A549 (cell line): ENCODE measurements at regions not wholly inside any gene's neighbourhood (a gene's known extent, or its start where the extent isn't known, plus 50 kb on each side); places are given as distances from the start of the nearest gene placed in this dataset.

ENCODE experiments used
- ATAC-seq, 2 experiments: fragments of 200-7000 bp in 1 of 2; fragments of >200 bp in 1 of 2; cut with Nextera tagmentation in 1 of 2; cut with Tn5 transposase in 1 of 2; 3 replicates each; pipeline versions ENCODE4 v1.8.0 to v1.9.1; 2018 to 2020; ENCODE audit warnings: mild to moderate bottlenecking in 1 of 2, moderate library complexity in 1 of 2
- CTCF ChIA-PET: fragments of 300-600 bp; sonication (Branson Sonifier 250); formaldehyde crosslinking; extraction: SDS; loops from one replicate; lab custom pipeline; 2021; ENCODE audit warnings: antibody characterized with exemption, inconsistent platforms; lab: Yijun Ruan, JAX
- POLR2A ChIA-PET: fragments of 350-600 bp; formaldehyde crosslinking; extraction: SDS; loops from one replicate; lab custom pipeline; 2021; ENCODE audit warnings: antibody characterized with exemption, inconsistent platforms; lab: Yijun Ruan, JAX
- DNase-seq, 2 experiments: peaks; one replicate each; pipeline versions ENCODE4 v3.0.0 to v3.0.0-alpha.2; 2011 to 2016; ENCODE audit warnings: low read depth in 1 of 2, low spot score in 1 of 2
- FAIRE-seq: peaks from 2 replicates; lab custom pipeline; 2011; peaks lifted over from hg19 to GRCh38; lab: Jason Lieb, UNC
- H3K27ac ChIP-seq, 2 experiments: fragments of >200 bp; sonication (Bioruptor Twin); formaldehyde crosslinking; 3 replicates each; pipeline ENCODE4 v1.5.1; 2016 to 2017
- H3K4me1 ChIP-seq: fragments of >200 bp; sonication (Bioruptor Twin); formaldehyde crosslinking; 3 replicates; pipeline ENCODE4 v1.6.1; 2016
- H3K4me2 ChIP-seq: fragments of >200 bp; sonication (Bioruptor Twin); formaldehyde crosslinking; 3 replicates; pipeline ENCODE4 v1.6.1; 2016
- H3K4me3 ChIP-seq: fragments of >200 bp; sonication (Bioruptor Twin); formaldehyde crosslinking; 3 replicates; pipeline ENCODE4 v1.5.1; 2016
- H3K9me3 ChIP-seq: fragments of >200 bp; sonication (Bioruptor Twin); formaldehyde crosslinking; 3 replicates; pipeline ENCODE4 v1.6.1; 2016
- BHLHE40 ChIP-seq: IDR thresholded peaks from 2 replicates; pipeline ENCODE4 v1.6.1; 2012; ENCODE audit warnings: low read depth, low read length, inconsistent platforms
- CBX2 ChIP-seq: fragments of 200-600 bp; sonication (generic); IDR thresholded peaks from 2 replicates; pipeline ENCODE4 v1.6.1; 2016; ENCODE audit warnings: low read depth, mild to moderate bottlenecking, borderline replicate concordance
- CBX8 ChIP-seq: fragments of 200-600 bp; sonication (generic); IDR thresholded peaks from 2 replicates; pipeline ENCODE4 v1.6.1; 2016
- EHF ChIP-seq: fragments of 250-450 bp; sonication (Bioruptor Pico); IDR thresholded peaks from 2 replicates; pipeline ENCODE4 v1.5.0; 2020; ENCODE audit warnings: mild to moderate bottlenecking
- HEYL ChIP-seq: fragments of 250-450 bp; sonication (Bioruptor Pico); IDR thresholded peaks from 2 replicates; pipeline ENCODE4 v1.8.0; 2021; ENCODE audit warnings: mild to moderate bottlenecking, moderate library complexity
- HMGXB4 ChIP-seq: fragments of 250-450 bp; sonication (Bioruptor Pico); IDR thresholded peaks from 2 replicates; pipeline ENCODE4 v1.5.0; 2021; ENCODE audit warnings: mild to moderate bottlenecking, moderate library complexity, borderline replicate concordance
- MAFK ChIP-seq: fragments of 450-650 bp; IDR thresholded peaks from 2 replicates; pipeline ENCODE4 v1.6.1; 2014; ENCODE audit not compliant: partially characterized antibody
- NFE2L2 ChIP-seq: fragments of 150-350 bp; conservative IDR thresholded peaks from 2 replicates; pipeline ENCODE4 v1.6.1; 2014; ENCODE audit warnings: low read length
- NPAS2 ChIP-seq: fragments of 250-450 bp; sonication (Bioruptor Pico); IDR thresholded peaks from 2 replicates; pipeline ENCODE4 v1.8.0; 2022; ENCODE audit warnings: mild to moderate bottlenecking, moderate library complexity, borderline replicate concordance
- POLR2AphosphoS2 ChIP-seq: conservative IDR thresholded peaks from 2 replicates; pipeline ENCODE4 v1.6.1; 2012; ENCODE audit warnings: low read length, improper control_type of control experiment, inconsistent platforms
- RARB ChIP-seq: fragments of 250-450 bp; sonication (Bioruptor Pico); IDR thresholded peaks from 2 replicates; pipeline ENCODE4 v1.8.0; 2021; ENCODE audit warnings: mild to moderate bottlenecking, moderate library complexity
- REST ChIP-seq: fragments of 200-600 bp; sonication (generic); IDR thresholded peaks from 2 replicates; pipeline ENCODE4 v1.6.1; 2016; ENCODE audit warnings: antibody characterized with exemption, mild to moderate bottlenecking, moderate library complexity
- RFX5 ChIP-seq: fragments of 450-650 bp; IDR thresholded peaks from 2 replicates; pipeline ENCODE4 v1.7.1; 2014; ENCODE audit warnings: antibody characterized with exemption, mild to moderate bottlenecking, moderate library complexity
- ZSCAN20 ChIP-seq: fragments of 250-450 bp; sonication (Bioruptor Pico); IDR thresholded peaks from 2 replicates; pipeline ENCODE4 v1.8.0; 2022; ENCODE audit warnings: mild to moderate bottlenecking, moderate library complexity
- WGBS: methylation state at CpG from one replicate; pipeline ENCODE4 v1.1.6; 2017; ENCODE audit errors: missing lambda C conversion rate; 5-methylcytosine and 5-hydroxymethylcytosine counted together

GRCh38 chr6:169968541-169969270, 217.3 kb downstream of the ERMARD start:
- Histone ChIP-seq H3K4me3 (no peak overlapping the region), H3K4me1 (no peaks in the 10 kb centered on the region), H3K4me2 (no peak overlapping the region), H3K27ac (no peak overlapping the region), H3K9me3 (no peaks in the 10 kb centered on the region)
- TF ChIP-seq MAFK = no peak
- TF ChIP-seq RARB (CRISPR knock-in tag) = no peak
- TF ChIP-seq HEYL (CRISPR knock-in tag) = no peak
- no peak for TF ChIP-seq NFE2L2
- TF ChIP-seq BHLHE40 = no peak
- no peak for TF ChIP-seq EHF
- TF ChIP-seq REST = no peak
- no peak for TF ChIP-seq RFX5
- TF ChIP-seq CBX8 = no peak
- TF ChIP-seq HMGXB4 (CRISPR knock-in tag) = no peak
- no peak for TF ChIP-seq NPAS2
- FAIRE-seq = no peak
- CTCF ChIA-PET = interaction anchor here (1.0 kb wide), 1 partner anchor 324 kb away, joined by 3 read pairs; no protein-coding TSS in a partner anchor
- DNase-seq = peak in 1 of 2 experiments; percentile 4
- POLR2A ChIA-PET = no interaction called here
- ATAC-seq = peak in 1 of 2 experiments; percentile 65; a peak in 4 of 6 replicates
- 30% methylated on average over 13 of the region's 15 CpGs for WGBS

- no peak for TF ChIP-seq POLR2AphosphoS2
- TF ChIP-seq HMGXB4 (CRISPR knock-in tag) = no peak
- no peak for TF ChIP-seq CBX2
- no peak for TF ChIP-seq ZSCAN20 (CRISPR knock-in tag)
- FAIRE-seq (no peak), DNase-seq (no peak), ATAC-seq (no peak)
- Histone ChIP-seq H3K4me2 (no peak overlapping the region), H3K27ac (no peak overlapping the region), H3K9me3 (no peaks in the 10 kb centered on the region), H3K4me1 (no peaks in the 10 kb centered on the region), H3K4me3 (no peak overlapping the region)
- WGBS = 42% methylated on average over 8 of the region's 8 CpGs
- POLR2A ChIA-PET = no interaction called here
- CTCF ChIA-PET = interaction anchor here (1.0 kb wide), 1 partner anchor 325 kb away, joined by 3 read pairs; no protein-coding TSS in a partner anchor
Measured at GRCh38 chr6:169967687-169968086, 216.3 kb downstream of the ERMARD start.
